K562 (cell line): ENCODE measurements at regions not wholly inside any gene's neighbourhood (a gene's known extent, or its start where the extent isn't known, plus 50 kb on each side); places are given as distances from the start of the nearest gene placed in this dataset.

Experiments used
- CREM ChIP-seq: IDR thresholded peaks from 2 replicates; pipeline ENCODE4 v1.6.1; 2014; ENCODE audit warnings: antibody characterized with exemption, low read depth
- NFYB ChIP-seq: IDR thresholded peaks from 2 replicates; pipeline ENCODE4 v1.6.1; 2011; ENCODE audit warnings: mild to moderate bottlenecking, moderate library complexity; ENCODE audit not compliant: insufficient read length; ENCODE audit errors: extremely low read depth
- RFX5 ChIP-seq: IDR thresholded peaks from 2 replicates; pipeline ENCODE4 v1.6.1; 2011; ENCODE audit warnings: low read depth, mild to moderate bottlenecking, improper control_type of control experiment, low read length

GRCh38 chr2:187719510-187719909 is 165.3 kb upstream of the TFPI start:
- TF ChIP-seq RFX5: no peak
- TF ChIP-seq NFYB: no peak
- TF ChIP-seq CREM: no peak
